Thyroid gland (tissue), 4 donors: ENCODE measurements at regions not wholly inside any gene's neighbourhood (a gene's known extent, or its start where the extent isn't known, plus 50 kb on each side); places are given as distances from the start of the nearest gene placed in this dataset.
"Not testable (repeated sequence)": the region's sequence is repeated elsewhere in the genome, so short reads cannot be mapped to it uniquely, and the experiment has no call there.

Source experiments
- DNase-seq, 2 donors: peaks; one replicate each; pipeline ENCODE4 v3.0.0-alpha.2; 2019
- H3K27ac ChIP-seq, 3 donors: fragments of 200-600 bp; sonication (generic); 1 replicate in 2 of 3; 2 replicates in 1 of 3; pipeline ENCODE4 v1.5.1; 2016 to 2019; ENCODE audit warnings: mild to moderate bottlenecking in 1 of 3, moderate library complexity in 1 of 3
- H3K27me3 ChIP-seq: fragments of 200-600 bp; sonication (generic); one replicate; pipeline ENCODE4 v1.5.1; 2019
- H3K36me3 ChIP-seq, 2 donors: fragments of 200-600 bp; sonication (generic); one replicate each; pipeline ENCODE4 v1.5.1; 2016 to 2019
- H3K4me1 ChIP-seq, 2 donors: fragments of 200-600 bp; sonication (generic); one replicate each; pipeline ENCODE4 v1.5.1; 2017 to 2019
- H3K4me3 ChIP-seq, 3 donors: fragments of 200-600 bp; sonication (generic); replicated peaks in 1 of 3; 1 replicate in 2 of 3; 2 replicates in 1 of 3; pipeline ENCODE4 v1.5.1; 2016; ENCODE audit warnings: mild to moderate bottlenecking in 1 of 3
- H3K9me3 ChIP-seq: fragments of 200-600 bp; sonication (generic); one replicate; pipeline ENCODE4 v1.5.1; 2017
- POLR2A ChIP-seq, 2 donors: fragments of 450-650 bp; IDR thresholded peaks; one replicate each; pipeline ENCODE4 v1.6.1; 2017; ENCODE audit warnings: antibody characterized with exemption in 2 of 2, mild to moderate bottlenecking in 2 of 2, moderate library complexity in 1 of 2
- WGBS, 2 donors: methylation state at CpG; one replicate each; pipeline ENCODE4 v1.1.5; 2017; 5-methylcytosine and 5-hydroxymethylcytosine counted together
- intact Hi-C: fragments of 100-400 bp; cut with DNase I; formaldehyde crosslinking; loops from one replicate; pipeline ENCODE4 v1.15.1; 2023
- TF ChIP-seq, protein P1 (sequence below), 6 experiments: fragments of 200-600 bp in 3 of 6; fragments of 450-650 bp in 3 of 6; sonication (generic) in 3 of 6; IDR thresholded peaks; one replicate each; pipeline ENCODE4 v1.5.1; 2016 to 2019; ENCODE audit warnings: antibody characterized with exemption in 6 of 6, mild to moderate bottlenecking in 2 of 6, inconsistent platforms in 1 of 6, moderate library complexity in 1 of 6

DNA sequence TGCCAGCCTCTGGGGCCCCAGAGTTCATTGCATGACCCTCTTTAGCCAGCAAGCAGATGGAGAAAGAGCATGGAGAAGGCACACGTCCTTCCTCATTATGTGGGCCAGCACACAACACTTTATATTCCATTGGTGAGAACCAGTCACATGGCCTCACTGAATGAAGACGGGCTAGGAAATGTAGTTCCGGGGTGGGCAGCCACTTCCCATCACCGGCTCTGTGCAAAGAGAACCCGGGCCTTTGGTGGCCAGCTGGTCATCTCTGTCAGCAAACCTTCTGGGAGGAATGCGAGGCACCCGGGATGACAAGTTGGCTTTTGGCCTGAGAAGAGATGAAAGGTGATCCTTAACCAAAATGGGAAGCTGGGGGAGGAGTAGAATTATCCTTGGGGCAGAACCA lies 90.2 kb upstream of the VGLL4 start:
- no peak for TF ChIP-seq POLR2A (IDR thresholded peaks at IDR 0.05)
- TF ChIP-seq, protein P1, sequence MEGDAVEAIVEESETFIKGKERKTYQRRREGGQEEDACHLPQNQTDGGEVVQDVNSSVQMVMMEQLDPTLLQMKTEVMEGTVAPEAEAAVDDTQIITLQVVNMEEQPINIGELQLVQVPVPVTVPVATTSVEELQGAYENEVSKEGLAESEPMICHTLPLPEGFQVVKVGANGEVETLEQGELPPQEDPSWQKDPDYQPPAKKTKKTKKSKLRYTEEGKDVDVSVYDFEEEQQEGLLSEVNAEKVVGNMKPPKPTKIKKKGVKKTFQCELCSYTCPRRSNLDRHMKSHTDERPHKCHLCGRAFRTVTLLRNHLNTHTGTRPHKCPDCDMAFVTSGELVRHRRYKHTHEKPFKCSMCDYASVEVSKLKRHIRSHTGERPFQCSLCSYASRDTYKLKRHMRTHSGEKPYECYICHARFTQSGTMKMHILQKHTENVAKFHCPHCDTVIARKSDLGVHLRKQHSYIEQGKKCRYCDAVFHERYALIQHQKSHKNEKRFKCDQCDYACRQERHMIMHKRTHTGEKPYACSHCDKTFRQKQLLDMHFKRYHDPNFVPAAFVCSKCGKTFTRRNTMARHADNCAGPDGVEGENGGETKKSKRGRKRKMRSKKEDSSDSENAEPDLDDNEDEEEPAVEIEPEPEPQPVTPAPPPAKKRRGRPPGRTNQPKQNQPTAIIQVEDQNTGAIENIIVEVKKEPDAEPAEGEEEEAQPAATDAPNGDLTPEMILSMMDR (IDR thresholded peaks at IDR 0.05) = no peak
- H3K27me3 ChIP-seq = no peaks in the 10 kb centered on the region
- H3K36me3 ChIP-seq = no peaks in the 10 kb centered on the region
- intact Hi-C loops = no loop called here
- no peak overlapping the region for H3K27ac ChIP-seq
- H3K9me3 ChIP-seq = no peaks in the 10 kb centered on the region
- 80% methylated on average over 7 of the region's 7 CpGs for whole genome bisulfite sequencing, 2 donors
- DNase-seq = no peak
- no peak overlapping the region for H3K4me3 ChIP-seq
- H3K4me1 ChIP-seq = no peaks in the 10 kb centered on the region

DNA sequence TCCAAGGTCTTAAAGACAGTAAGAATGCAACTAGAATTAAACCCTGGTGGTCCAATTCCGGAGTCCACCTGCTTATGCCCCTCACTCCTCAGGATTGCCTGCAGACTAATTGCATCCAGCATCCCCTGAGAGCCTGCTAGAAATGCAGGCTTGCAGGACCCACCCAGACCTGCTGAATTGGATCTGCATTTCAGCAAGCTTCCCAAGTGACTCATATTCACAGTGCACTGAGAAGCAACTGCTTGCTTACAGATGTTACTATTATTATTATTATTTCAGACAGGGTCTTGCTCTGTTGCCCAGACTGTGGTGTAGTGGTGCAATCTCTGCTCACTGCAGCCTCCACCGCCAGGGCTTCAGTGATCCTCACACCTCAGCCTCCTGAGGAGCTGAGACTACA lies 83.5 kb upstream of the VGLL4 start:
- WGBS, 2 donors = 89 to 90% methylated on average over 2 of the region's 2 CpGs
- no peak for DNase-seq
- TF ChIP-seq, protein P1 (IDR thresholded peaks at IDR 0.05) = no peak
- TF ChIP-seq POLR2A (IDR thresholded peaks at IDR 0.05) = no peak
- H3K27me3 ChIP-seq = no peaks in the 10 kb centered on the region
- no peak overlapping the region for H3K4me3 ChIP-seq
- no peak overlapping the region for H3K27ac ChIP-seq
- no peaks in the 10 kb centered on the region for H3K36me3 ChIP-seq
- H3K4me1 ChIP-seq = no peaks in the 10 kb centered on the region
- intact Hi-C loops = no loop called here
- H3K9me3 ChIP-seq = no peaks in the 10 kb centered on the region

DNA sequence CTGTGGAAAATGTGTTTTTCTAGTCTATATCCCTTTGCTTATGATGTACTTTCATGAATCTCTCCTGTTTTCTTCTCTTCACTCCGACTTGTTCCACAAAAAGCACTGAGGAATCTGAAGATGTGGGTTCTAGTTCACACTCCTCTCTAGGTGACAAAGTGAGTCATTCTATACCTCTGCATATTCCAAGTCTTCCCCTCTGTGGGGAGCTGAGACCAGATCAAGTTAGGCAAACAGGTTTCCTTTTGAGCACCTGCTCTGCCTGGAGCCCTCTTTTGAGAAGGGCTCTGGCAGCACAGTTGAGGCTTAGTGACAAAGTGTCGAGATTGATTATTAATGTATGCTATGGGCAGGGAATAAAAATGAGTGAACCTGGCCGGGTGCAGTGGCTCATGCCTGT lies 82.4 kb upstream of the VGLL4 start:
- intact Hi-C loops = no loop called here
- H3K36me3 ChIP-seq = no peaks in the 10 kb centered on the region
- peaks cover under 1 to 4% of the 10 kb centered on the region in 2 donors for H3K4me1 ChIP-seq
- no peaks in the 10 kb centered on the region for H3K9me3 ChIP-seq
- no peak for DNase-seq
- 73 to 81% methylated on average over 3 of the region's 3 CpGs for WGBS, 2 donors
- H3K27me3 ChIP-seq = no peaks in the 10 kb centered on the region
- H3K4me3 ChIP-seq = no peak overlapping the region
- H3K27ac ChIP-seq = no peak overlapping the region
- TF ChIP-seq, protein P1 (IDR thresholded peaks at IDR 0.05) = no peak
- TF ChIP-seq POLR2A (IDR thresholded peaks at IDR 0.05) = no peak

DNA sequence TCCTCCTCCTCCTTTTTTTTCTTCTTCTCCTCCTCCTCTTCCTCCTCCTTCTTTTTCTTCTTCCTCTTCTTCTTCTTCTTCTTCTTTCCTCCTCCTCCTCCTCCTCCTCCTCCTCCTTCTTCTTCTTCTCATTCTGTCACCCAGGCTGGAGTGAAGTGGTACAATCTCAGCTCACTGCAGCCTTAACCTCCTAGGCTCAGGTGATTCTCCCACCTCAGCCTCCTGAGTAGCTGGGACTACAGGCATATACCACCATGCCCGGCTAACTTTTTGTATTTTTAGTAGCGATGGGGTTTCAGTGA lies 81.6 kb upstream of the VGLL4 start:
- H3K4me3 ChIP-seq, H3K4me1 ChIP-seq, intact Hi-C loops, H3K36me3 ChIP-seq, DNase-seq, H3K27ac ChIP-seq, H3K9me3 ChIP-seq, H3K27me3 ChIP-seq: not testable (repeated sequence)
- 82 to 97% methylated on average over 2 of the region's 2 CpGs for WGBS, 2 donors

DNA sequence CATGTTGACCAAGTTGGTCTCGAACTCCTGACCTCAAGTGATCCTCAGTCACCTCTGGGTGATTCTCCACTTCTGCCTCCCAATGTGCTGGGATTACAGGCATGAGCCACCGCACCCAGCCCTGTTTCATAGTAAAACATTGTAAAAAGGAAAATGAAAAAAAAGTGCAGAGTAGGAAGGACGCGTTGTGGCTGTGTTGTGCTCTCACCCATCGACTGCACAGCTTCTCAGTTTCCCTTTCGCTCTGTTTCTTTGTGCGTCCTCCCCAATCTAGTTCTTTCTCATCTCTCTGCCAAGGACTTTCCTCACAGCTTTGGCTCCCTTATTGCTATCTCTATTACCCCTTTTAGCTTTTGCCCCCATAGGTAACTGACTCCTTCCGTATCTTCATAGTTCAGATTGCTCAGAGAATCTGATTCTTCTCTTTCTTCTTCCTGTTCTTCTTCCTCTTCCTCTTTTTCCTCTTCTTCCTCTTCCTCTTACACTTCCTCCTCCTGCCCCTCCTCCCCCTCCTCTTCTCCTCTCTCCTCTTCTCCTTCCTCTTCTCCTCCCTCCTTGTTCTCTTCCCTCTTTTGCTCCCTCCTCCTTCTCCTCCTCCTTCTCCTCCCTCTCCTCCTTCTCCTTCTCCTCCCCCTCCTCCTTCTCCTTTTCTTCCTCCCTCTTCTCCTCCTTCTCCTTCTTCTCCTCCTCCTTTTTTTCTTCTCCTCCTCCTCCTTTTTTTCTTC lies 81.1 kb upstream of the VGLL4 start:
- TF ChIP-seq POLR2A (IDR thresholded peaks at IDR 0.05) = no peak
- TF ChIP-seq, protein P1 (IDR thresholded peaks at IDR 0.05) = no peak
- H3K4me3 ChIP-seq = no peak overlapping the region
- no peaks in the 10 kb centered on the region for H3K27me3 ChIP-seq
- H3K4me1 ChIP-seq = peaks cover 4 to 7% of the 10 kb centered on the region in 2 donors
- no peaks in the 10 kb centered on the region for H3K9me3 ChIP-seq
- 81 to 83% methylated on average over 8 of the region's 8 CpGs for WGBS, 2 donors
- intact Hi-C loops = no loop called here
- DNase-seq = no peak
- H3K27ac ChIP-seq = no peak overlapping the region
- H3K36me3 ChIP-seq = no peaks in the 10 kb centered on the region
